ENCODE measurements at regions not wholly inside any gene's neighbourhood (a gene's known extent, or its start where the extent isn't known, plus 50 kb on each side); places are given as distances from the start of the nearest gene placed in this dataset.

- TF ChIP-seq CTCF (IDR thresholded peaks at IDR 0.05), result no peak
- TF ChIP-seq JUN (CRISPR knock-in tag; IDR thresholded peaks at IDR 0.05), result no peak
- no peak for TF ChIP-seq CREB1 (CRISPR knock-in tag; IDR thresholded peaks at IDR 0.05)
- TF ChIP-seq USF1 (CRISPR knock-in tag; IDR thresholded peaks at IDR 0.05), result no peak
- TF ChIP-seq FOXP4 (CRISPR knock-in tag; IDR thresholded peaks at IDR 0.05), result no peak
- TF ChIP-seq ZNF425 (CRISPR knock-in tag; conservative IDR thresholded peaks at IDR 0.05), result no peak
- TF ChIP-seq NR2C2 (CRISPR knock-in tag; IDR thresholded peaks at IDR 0.05), result no peak
- no peak for TF ChIP-seq AFF4 (CRISPR knock-in tag; IDR thresholded peaks at IDR 0.05; ENCODE audit: borderline replicate concordance)
- no peak for TF ChIP-seq ZNF263 (CRISPR knock-in tag; IDR thresholded peaks at IDR 0.05; ENCODE audit: low read depth)
- TF ChIP-seq ZNF416 (CRISPR knock-in tag; IDR thresholded peaks at IDR 0.05), result no peak
- TF ChIP-seq USF2 (CRISPR knock-in tag; IDR thresholded peaks at IDR 0.05), result no peak
- TF ChIP-seq CBFB (CRISPR knock-in tag; IDR thresholded peaks at IDR 0.05; ENCODE audit: low read depth), result no peak
Measured at GRCh38 chr19:30898353-30899103, 450.7 kb downstream of the TSHZ3 start.
